A549 (cell line): ENCODE measurements at regions not wholly inside any gene's neighbourhood (a gene's known extent, or its start where the extent isn't known, plus 50 kb on each side); places are given as distances from the start of the nearest gene placed in this dataset.

ENCODE experiments used
- BHLHE40 ChIP-seq: IDR thresholded peaks from 2 replicates; pipeline ENCODE4 v1.6.1; 2012; ENCODE audit warnings: low read depth, low read length, inconsistent platforms
- CTCF ChIP-seq: fragments of >200 bp; sonication (Bioruptor Twin); formaldehyde crosslinking; IDR thresholded peaks from 3 replicates; pipeline ENCODE4 v1.5.1; 2016
- E2F6 ChIP-seq: IDR thresholded peaks from 2 replicates; pipeline ENCODE4 v1.6.1; 2012; ENCODE audit warnings: low read depth, borderline replicate concordance
- KDM1A ChIP-seq: fragments of 200-600 bp; sonication (generic); IDR thresholded peaks from 2 replicates; pipeline ENCODE4 v1.6.1; 2016; ENCODE audit warnings: low read depth, mild to moderate bottlenecking
- REST ChIP-seq: fragments of 200-600 bp; sonication (generic); IDR thresholded peaks from 2 replicates; pipeline ENCODE4 v1.6.1; 2016; ENCODE audit warnings: antibody characterized with exemption, mild to moderate bottlenecking, moderate library complexity
- USF2 ChIP-seq: fragments of 450-650 bp; IDR thresholded peaks from 2 replicates; pipeline ENCODE4 v1.6.1; 2014; ENCODE audit warnings: antibody characterized with exemption

- TF ChIP-seq BHLHE40 (no peak), REST (no peak), KDM1A (no peak), CTCF (no peak), E2F6 (no peak), USF2 (no peak)
Observed at GRCh38 chr6:165811512-165811911, 148.5 kb upstream of the PDE10A start.
